Adrenal gland (tissue), 5 donors: ENCODE measurements at regions not wholly inside any gene's neighbourhood (a gene's known extent, or its start where the extent isn't known, plus 50 kb on each side); places are given as distances from the start of the nearest gene placed in this dataset.

Source experiments
- CTCF ChIP-seq, 6 experiments: fragments of 450-650 bp in 4 of 6; fragments of 200-600 bp in 2 of 6; sonication (generic) in 1 of 6; IDR thresholded peaks; 1 replicate in 5 of 6; 2 replicates in 1 of 6; pipeline versions ENCODE4 v1.5.1 to v1.8.0; 2016 to 2021; ENCODE audit warnings: antibody characterized with exemption in 6 of 6, mild to moderate bottlenecking in 2 of 6, moderate library complexity in 1 of 6
- POLR2A ChIP-seq, 2 donors: fragments of 450-650 bp; IDR thresholded peaks; one replicate each; pipeline ENCODE4 v1.6.1; 2017; ENCODE audit warnings: antibody characterized with exemption in 2 of 2, mild to moderate bottlenecking in 2 of 2, moderate library complexity in 1 of 2
- donor health status: DM: no; HTN: no; CAD: no.

DNA sequence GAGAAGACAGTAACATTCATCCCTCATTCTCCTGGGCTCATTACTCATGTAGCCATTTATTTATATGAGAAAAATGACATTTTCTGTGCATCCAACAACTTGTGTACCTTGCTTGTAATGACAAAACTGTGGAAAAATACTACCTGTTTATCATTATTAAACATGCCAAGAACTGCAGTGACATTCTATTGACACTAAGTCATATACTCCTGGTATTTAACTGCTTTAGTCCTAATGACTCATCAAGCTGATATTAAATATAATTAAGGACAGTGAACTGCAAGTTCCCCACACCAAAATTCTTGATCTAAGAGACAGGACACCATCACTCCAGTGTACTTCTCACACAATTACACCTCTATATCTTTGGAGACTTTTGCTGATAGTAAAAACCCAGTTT lies 1328.7 kb upstream of the RAG2 start:
- TF ChIP-seq CTCF (IDR thresholded peaks at IDR 0.05) (no peak), POLR2A (IDR thresholded peaks at IDR 0.05) (no peak)
